ENCODE measurements at regions not wholly inside any gene's neighbourhood (a gene's known extent, or its start where the extent isn't known, plus 50 kb on each side); places are given as distances from the start of the nearest gene placed in this dataset.

DNA sequence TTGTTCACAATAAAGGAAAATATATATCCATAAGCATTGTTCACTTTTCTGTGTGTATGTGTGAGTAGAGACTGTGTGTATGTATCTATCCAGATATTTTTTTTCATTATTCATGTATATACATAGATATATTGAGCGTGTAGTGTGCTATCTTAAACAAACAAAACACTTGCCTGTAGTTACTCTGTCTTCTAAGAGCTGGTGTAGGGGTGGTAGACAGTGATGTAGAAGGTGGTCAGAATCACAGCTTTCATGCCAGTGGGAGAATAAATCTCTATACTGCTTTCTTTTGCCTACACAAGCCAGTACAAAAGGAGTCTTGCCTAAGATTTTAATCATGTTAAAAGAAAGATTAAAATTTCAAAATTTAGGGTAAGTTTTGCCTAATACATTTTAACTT lies 122.0 kb downstream of the UCHL5 start:
- TF ChIP-seq, protein P1, sequence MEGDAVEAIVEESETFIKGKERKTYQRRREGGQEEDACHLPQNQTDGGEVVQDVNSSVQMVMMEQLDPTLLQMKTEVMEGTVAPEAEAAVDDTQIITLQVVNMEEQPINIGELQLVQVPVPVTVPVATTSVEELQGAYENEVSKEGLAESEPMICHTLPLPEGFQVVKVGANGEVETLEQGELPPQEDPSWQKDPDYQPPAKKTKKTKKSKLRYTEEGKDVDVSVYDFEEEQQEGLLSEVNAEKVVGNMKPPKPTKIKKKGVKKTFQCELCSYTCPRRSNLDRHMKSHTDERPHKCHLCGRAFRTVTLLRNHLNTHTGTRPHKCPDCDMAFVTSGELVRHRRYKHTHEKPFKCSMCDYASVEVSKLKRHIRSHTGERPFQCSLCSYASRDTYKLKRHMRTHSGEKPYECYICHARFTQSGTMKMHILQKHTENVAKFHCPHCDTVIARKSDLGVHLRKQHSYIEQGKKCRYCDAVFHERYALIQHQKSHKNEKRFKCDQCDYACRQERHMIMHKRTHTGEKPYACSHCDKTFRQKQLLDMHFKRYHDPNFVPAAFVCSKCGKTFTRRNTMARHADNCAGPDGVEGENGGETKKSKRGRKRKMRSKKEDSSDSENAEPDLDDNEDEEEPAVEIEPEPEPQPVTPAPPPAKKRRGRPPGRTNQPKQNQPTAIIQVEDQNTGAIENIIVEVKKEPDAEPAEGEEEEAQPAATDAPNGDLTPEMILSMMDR (IDR thresholded peaks at IDR 0.05): no peak
- TF ChIP-seq POLR2A (IDR thresholded peaks at IDR 0.05): no peak
